Subcutaneous abdominal adipose tissue (tissue), 5 donors: ENCODE measurements at regions not wholly inside any gene's neighbourhood (a gene's known extent, or its start where the extent isn't known, plus 50 kb on each side); places are given as distances from the start of the nearest gene placed in this dataset.

Source experiments
- H3K27ac ChIP-seq: one replicate; pipeline ENCODE4 v1.7.0; 2013; ENCODE audit warnings: low read depth, mild to moderate bottlenecking, inconsistent platforms, low read length, moderate library complexity
- H3K27me3 ChIP-seq, 5 donors: one replicate each; pipeline ENCODE4 v1.7.0; 2013; ENCODE audit warnings: low read length in 5 of 5, inconsistent platforms in 1 of 5; ENCODE audit not compliant: control insufficient read depth in 5 of 5, insufficient read depth in 4 of 5
- H3K36me3 ChIP-seq, 5 donors: one replicate each; pipeline ENCODE4 v1.7.0; 2013; ENCODE audit warnings: low read length in 5 of 5; ENCODE audit not compliant: control insufficient read depth in 5 of 5, insufficient read depth in 5 of 5
- H3K4me1 ChIP-seq, 5 donors: one replicate each; pipeline ENCODE4 v1.7.0; 2013; ENCODE audit warnings: low read length in 5 of 5, mild to moderate bottlenecking in 3 of 5, moderate library complexity in 1 of 5; ENCODE audit not compliant: control insufficient read depth in 5 of 5, insufficient read depth in 5 of 5
- H3K4me3 ChIP-seq, 5 donors: one replicate each; pipeline ENCODE4 v1.7.0; 2013; ENCODE audit warnings: low read length in 5 of 5, low read depth in 1 of 5
- H3K9ac ChIP-seq, 5 donors: one replicate each; pipeline ENCODE4 v1.7.0; 2013; ENCODE audit warnings: low read length in 5 of 5, mild to moderate bottlenecking in 4 of 5, moderate library complexity in 3 of 5
- H3K9me3 ChIP-seq, 5 donors: one replicate each; pipeline ENCODE4 v1.7.0; 2013; ENCODE audit warnings: low read length in 5 of 5; ENCODE audit not compliant: control insufficient read depth in 5 of 5
- donor health status: healthy.
- donor health status: healthy.
- donor health status: healthy.
- donor health status: healthy.
- donor health status: healthy.

DNA sequence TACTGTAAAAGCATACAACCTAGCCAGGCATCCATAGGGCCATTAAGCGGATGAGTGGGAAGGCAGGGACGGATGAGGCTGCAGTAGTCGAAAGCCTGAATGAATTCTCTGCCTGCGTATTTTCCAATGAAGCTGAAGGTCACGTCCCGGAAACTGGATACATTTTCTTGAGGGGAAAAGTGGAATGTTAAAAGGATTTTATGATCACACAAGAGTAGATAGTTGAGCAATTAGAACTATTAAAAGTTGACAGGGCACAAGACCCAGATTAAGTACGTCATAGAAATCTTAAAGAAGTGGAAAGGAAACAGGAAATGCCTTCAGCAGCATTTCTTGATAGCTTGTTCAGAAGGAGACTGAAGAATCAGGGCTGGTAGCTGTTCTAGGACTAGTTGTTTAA is 98.3 kb upstream of the CXXC4 start:
- peak overlapping the region in 4 of 5 donors; percentile 11 to 51 (median 46) for H3K4me3 ChIP-seq
- peak overlapping the region in 2 of 5 donors; percentile 44 to 45 for H3K9ac ChIP-seq
- no peaks in the 10 kb centered on the region for H3K27me3 ChIP-seq
- H3K27ac ChIP-seq: no peak overlapping the region
- H3K4me1 ChIP-seq: peaks cover 0 to 6% (median 0%) of the 10 kb centered on the region in 5 donors
- no peaks in the 10 kb centered on the region for H3K36me3 ChIP-seq
- no peaks in the 10 kb centered on the region for H3K9me3 ChIP-seq

DNA sequence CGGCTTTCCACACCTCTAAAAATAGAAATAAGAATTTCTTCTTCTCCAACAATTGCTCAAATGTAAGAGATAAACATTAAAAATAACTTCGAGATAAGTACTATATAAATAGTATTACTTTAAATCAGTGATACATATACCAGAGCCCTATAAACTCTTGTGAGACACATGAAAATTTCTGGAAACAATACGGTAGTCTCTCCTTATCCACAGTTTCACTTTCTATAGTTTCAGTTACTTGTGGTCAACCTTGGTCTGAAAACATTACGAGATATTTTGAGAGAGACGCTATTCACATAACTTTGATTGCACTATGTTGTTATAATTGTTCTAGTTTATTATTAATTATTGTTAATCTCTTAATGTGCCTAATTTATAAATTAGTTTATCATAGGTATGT is 101.5 kb upstream of the CXXC4 start:
- Histone ChIP-seq H3K27me3 (no peaks in the 10 kb centered on the region), H3K9ac (no peak overlapping the region), H3K4me1 (peaks cover 0 to 6% (median 0%) of the 10 kb centered on the region in 5 donors), H3K27ac (no peak overlapping the region), H3K9me3 (no peaks in the 10 kb centered on the region), H3K4me3 (no peak overlapping the region), H3K36me3 (no peaks in the 10 kb centered on the region)

DNA sequence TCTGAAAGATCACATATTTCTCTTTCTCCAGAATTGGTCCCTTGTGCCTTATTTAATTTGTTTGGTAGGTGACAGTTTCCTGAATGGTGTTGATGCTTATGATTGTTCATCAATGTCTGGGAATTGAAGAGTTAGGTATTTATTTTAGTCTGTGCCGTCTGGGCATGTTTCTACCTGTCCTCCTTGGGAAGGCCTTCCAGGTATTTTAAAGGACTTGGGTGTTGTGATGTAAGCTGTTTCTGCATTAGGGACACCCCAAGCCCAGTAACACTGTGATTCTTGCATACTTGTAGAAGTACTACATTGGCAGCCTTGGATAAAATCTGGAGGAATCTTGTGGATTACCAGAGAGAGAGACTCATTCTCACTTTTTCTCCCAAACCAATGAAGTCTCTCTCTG is 120.8 kb upstream of the CXXC4 start:
- Histone ChIP-seq H3K4me3 (no peak overlapping the region), H3K27ac (no peak overlapping the region), H3K36me3 (no peaks in the 10 kb centered on the region), H3K4me1 (peaks cover 0 to 9% (median 0%) of the 10 kb centered on the region in 5 donors), H3K27me3 (no peaks in the 10 kb centered on the region), H3K9me3 (peaks cover 0 to 9% (median 0%) of the 10 kb centered on the region in 5 donors), H3K9ac (no peak overlapping the region)

GRCh38 chr4:104615926-104616325 is 121.2 kb upstream of the CXXC4 start:
- Histone ChIP-seq H3K27ac (no peak overlapping the region), H3K4me3 (peak overlapping the region in 1 of 5 donors; percentile 27), H3K4me1 (peaks cover 0 to 9% (median 0%) of the 10 kb centered on the region in 5 donors), H3K27me3 (no peaks in the 10 kb centered on the region), H3K9me3 (peaks cover 0 to 9% (median 0%) of the 10 kb centered on the region in 5 donors), H3K36me3 (no peaks in the 10 kb centered on the region), H3K9ac (no peak overlapping the region)

GRCh38 chr4:104616401-104616820 is 121.7 kb upstream of the CXXC4 start:
- H3K9ac ChIP-seq: no peak overlapping the region

DNA sequence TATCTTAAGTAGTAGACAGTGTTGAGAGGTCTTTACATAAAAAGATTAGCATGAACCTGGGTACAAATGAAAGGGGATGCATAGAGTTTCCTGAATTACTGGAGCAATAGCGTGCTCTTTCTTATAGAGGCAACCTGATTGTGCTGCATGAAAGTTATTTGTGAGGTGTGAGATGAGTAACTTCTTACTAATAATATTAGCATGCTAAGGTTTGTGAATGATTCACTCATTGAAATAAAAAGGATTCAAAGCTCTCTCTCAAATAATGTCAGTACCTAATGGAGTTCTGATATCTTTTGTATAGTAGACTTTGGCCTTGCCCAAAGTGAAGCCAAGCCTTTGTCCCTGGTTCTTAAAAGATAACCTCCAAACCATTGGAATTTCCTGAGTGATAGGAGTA is 131.0 kb upstream of the CXXC4 start:
- Histone ChIP-seq H3K27ac (no peak overlapping the region), H3K4me1 (peaks cover 0 to 3% (median 0%) of the 10 kb centered on the region in 5 donors)

More at GRCh38 chr4:104616401-104616820, 121.7 kb upstream of the CXXC4 start:
- no peaks in the 10 kb centered on the region for H3K27me3 ChIP-seq
- peak overlapping the region in 1 of 5 donors; percentile 27 for H3K4me3 ChIP-seq
- H3K36me3 ChIP-seq: no peaks in the 10 kb centered on the region
- H3K27ac ChIP-seq: no peak overlapping the region
- H3K4me1 ChIP-seq: peaks cover 0 to 12% (median 0%) of the 10 kb centered on the region in 5 donors
- peaks cover 0 to 7% (median 0%) of the 10 kb centered on the region in 5 donors for H3K9me3 ChIP-seq

GRCh38 chr4:104629601-104630000 is 134.9 kb upstream of the CXXC4 start:
- H3K9me3 ChIP-seq: no peaks in the 10 kb centered on the region
- no peaks in the 10 kb centered on the region for H3K27me3 ChIP-seq
- H3K9ac ChIP-seq: no peak overlapping the region
- no peak overlapping the region for H3K27ac ChIP-seq
- H3K4me1 ChIP-seq: no peaks in the 10 kb centered on the region
- no peak overlapping the region for H3K4me3 ChIP-seq
- no peaks in the 10 kb centered on the region for H3K36me3 ChIP-seq

More for the DNA sequence above, 131.0 kb upstream of the CXXC4 start:
- H3K9me3 ChIP-seq: no peaks in the 10 kb centered on the region
- no peaks in the 10 kb centered on the region for H3K36me3 ChIP-seq
- no peak overlapping the region for H3K4me3 ChIP-seq
- no peaks in the 10 kb centered on the region for H3K27me3 ChIP-seq
- no peak overlapping the region for H3K9ac ChIP-seq

- Histone ChIP-seq H3K4me1 (no peaks in the 10 kb centered on the region), H3K36me3 (no peaks in the 10 kb centered on the region), H3K4me3 (no peak overlapping the region), H3K9me3 (no peaks in the 10 kb centered on the region), H3K9ac (no peak overlapping the region), H3K27ac (no peak overlapping the region), H3K27me3 (no peaks in the 10 kb centered on the region)
Observed at GRCh38 chr4:104630272-104630671, 135.6 kb upstream of the CXXC4 start.

DNA sequence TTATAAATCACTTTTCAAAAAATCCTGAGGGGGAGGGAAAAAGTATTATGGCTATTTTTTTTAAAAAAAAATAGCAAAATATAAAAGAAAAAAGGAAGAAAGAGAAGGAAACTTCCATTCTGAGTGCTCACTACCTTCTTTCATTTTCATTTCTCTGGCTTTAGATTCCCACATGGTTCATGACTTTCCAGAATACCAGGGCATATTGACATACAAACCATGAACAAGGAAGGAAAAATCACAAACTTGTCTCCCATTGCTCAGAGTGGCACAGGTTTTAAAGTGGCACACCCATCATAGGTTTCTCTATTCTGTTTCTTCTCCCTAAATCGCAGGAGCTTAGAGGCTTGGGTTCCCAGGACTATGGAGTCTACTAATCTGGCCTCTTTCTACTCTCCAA is 136.3 kb upstream of the CXXC4 start:
- no peaks in the 10 kb centered on the region for H3K9me3 ChIP-seq
- H3K4me3 ChIP-seq: no peak overlapping the region
- H3K27ac ChIP-seq: no peak overlapping the region
- no peak overlapping the region for H3K9ac ChIP-seq
- no peaks in the 10 kb centered on the region for H3K27me3 ChIP-seq
- H3K36me3 ChIP-seq: no peaks in the 10 kb centered on the region
- H3K4me1 ChIP-seq: no peaks in the 10 kb centered on the region

GRCh38 chr4:104641418-104641817 is 146.7 kb upstream of the CXXC4 start:
- Histone ChIP-seq H3K9ac (no peak overlapping the region), H3K4me1 (no peaks in the 10 kb centered on the region), H3K36me3 (no peaks in the 10 kb centered on the region), H3K27me3 (no peaks in the 10 kb centered on the region), H3K4me3 (no peak overlapping the region), H3K27ac (no peak overlapping the region), H3K9me3 (no peaks in the 10 kb centered on the region)

GRCh38 chr4:104642521-104642920 is 147.8 kb upstream of the CXXC4 start:
- Histone ChIP-seq H3K36me3 (no peaks in the 10 kb centered on the region), H3K9ac (no peak overlapping the region), H3K4me3 (no peak overlapping the region), H3K27ac (no peak overlapping the region), H3K9me3 (no peaks in the 10 kb centered on the region), H3K27me3 (no peaks in the 10 kb centered on the region), H3K4me1 (no peaks in the 10 kb centered on the region)
